ENCODE measurements at regions not wholly inside any gene's neighbourhood (a gene's known extent, or its start where the extent isn't known, plus 50 kb on each side); places are given as distances from the start of the nearest gene placed in this dataset.

- Histone ChIP-seq H3K9me3 (no peaks in the 10 kb centered on the region), H3K4me3 (no peak overlapping the region), H3K4me1 (no peaks in the 10 kb centered on the region), H3K4me2 (no peak overlapping the region), H3K27ac (no peak overlapping the region)
- no peak for FAIRE-seq
- ATAC-seq, result no peak
- CTCF ChIA-PET, result no interaction called here
- no peak for TF ChIP-seq TFCP2L1 (CRISPR knock-in tag; IDR thresholded peaks at IDR 0.05)
- no peak for TF ChIP-seq JUNB (IDR thresholded peaks at IDR 0.05)
- no peak for TF ChIP-seq FOSL2 (IDR thresholded peaks at IDR 0.05)
- TF ChIP-seq FOSL2 (CRISPR knock-in tag; IDR thresholded peaks at IDR 0.05), result no peak
- TF ChIP-seq CHD2 (IDR thresholded peaks at IDR 0.05; ENCODE audit: low read length, partially characterized antibody), result no peak
- no peak for TF ChIP-seq BCL3 (IDR thresholded peaks at IDR 0.05)
- no peak for TF ChIP-seq HOXB5 (CRISPR knock-in tag; IDR thresholded peaks at IDR 0.05)
- no peak for TF ChIP-seq EP300 (IDR thresholded peaks at IDR 0.05)
- TF ChIP-seq ELK1 (IDR thresholded peaks at IDR 0.05; ENCODE audit: low read depth, low read length), result no peak
- TF ChIP-seq HOXA7 (CRISPR knock-in tag; IDR thresholded peaks at IDR 0.05), result no peak
- TF ChIP-seq, protein P1, sequence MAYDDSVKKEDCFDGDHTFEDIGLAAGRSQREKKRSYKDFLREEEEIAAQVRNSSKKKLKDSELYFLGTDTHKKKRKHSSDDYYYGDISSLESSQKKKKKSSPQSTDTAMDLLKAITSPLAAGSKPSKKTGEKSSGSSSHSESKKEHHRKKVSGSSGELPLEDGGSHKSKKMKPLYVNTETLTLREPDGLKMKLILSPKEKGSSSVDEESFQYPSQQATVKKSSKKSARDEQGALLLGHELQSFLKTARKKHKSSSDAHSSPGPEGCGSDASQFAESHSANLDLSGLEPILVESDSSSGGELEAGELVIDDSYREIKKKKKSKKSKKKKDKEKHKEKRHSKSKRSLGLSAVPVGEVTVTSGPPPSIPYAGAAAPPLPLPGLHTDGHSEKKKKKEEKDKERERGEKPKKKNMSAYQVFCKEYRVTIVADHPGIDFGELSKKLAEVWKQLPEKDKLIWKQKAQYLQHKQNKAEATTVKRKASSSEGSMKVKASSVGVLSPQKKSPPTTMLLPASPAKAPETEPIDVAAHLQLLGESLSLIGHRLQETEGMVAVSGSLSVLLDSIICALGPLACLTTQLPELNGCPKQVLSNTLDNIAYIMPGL (CRISPR knock-in tag; IDR thresholded peaks at IDR 0.05; ENCODE audit: borderline replicate concordance), result no peak
- no peak for TF ChIP-seq NPAS2 (CRISPR knock-in tag; IDR thresholded peaks at IDR 0.05; ENCODE audit: borderline replicate concordance)
- no peak for TF ChIP-seq FOSB (CRISPR knock-in tag; IDR thresholded peaks at IDR 0.05)
- POLR2A ChIA-PET, result no interaction called here
- no peak for DNase-seq (ENCODE audit: low read depth in 1 of 2, low spot score in 1 of 2)
- WGBS (ENCODE audit: missing lambda C conversion rate), result 16% methylated on average over 3 of the region's 3 CpGs
Observed at GRCh38 chr5:121783700-121784099, 68.0 kb upstream of the FTMT start.

DNA sequence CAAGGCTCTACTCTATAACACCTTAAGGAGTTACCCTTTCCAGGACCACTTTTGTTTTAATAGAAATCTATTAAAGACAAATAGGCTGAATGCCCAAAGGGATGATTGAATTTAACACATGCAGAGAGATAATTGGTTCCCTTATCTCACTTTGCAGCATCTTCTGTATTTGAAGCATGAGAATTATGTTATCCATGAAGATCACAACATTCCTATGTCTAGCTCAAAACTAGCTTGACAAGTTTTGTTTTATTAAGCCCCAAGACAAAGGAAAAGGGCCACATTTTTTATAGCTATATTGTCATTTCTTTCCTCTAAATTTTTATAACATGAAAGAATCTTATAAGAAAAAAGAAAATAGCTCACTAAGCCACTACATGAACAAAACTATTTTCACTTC is 57.9 kb upstream of the FTMT start:
- no peak for ATAC-seq
- H3K9me3 ChIP-seq, result no peaks in the 10 kb centered on the region
- POLR2A ChIA-PET, result no interaction called here
- no peak for DNase-seq (ENCODE audit: low read depth in 1 of 2, low spot score in 1 of 2)
- no peak overlapping the region for H3K4me2 ChIP-seq
- no peak for TF ChIP-seq SMC3 (IDR thresholded peaks at IDR 0.05)
- TF ChIP-seq NR3C1 (IDR thresholded peaks at IDR 0.05), result no peak
- TF ChIP-seq TP53 (CRISPR knock-in tag; IDR thresholded peaks at IDR 0.05), result no peak
- no peak for TF ChIP-seq FOSB (CRISPR knock-in tag; IDR thresholded peaks at IDR 0.05)
- no peak for TF ChIP-seq NPAS2 (CRISPR knock-in tag; IDR thresholded peaks at IDR 0.05; ENCODE audit: borderline replicate concordance)
- no peak for TF ChIP-seq CHD4 (IDR thresholded peaks at IDR 0.05; ENCODE audit: borderline replicate concordance)
- no peak for TF ChIP-seq CBX2 (IDR thresholded peaks at IDR 0.05; ENCODE audit: borderline replicate concordance, low read depth)
- no peak for TF ChIP-seq FOXS1 (CRISPR knock-in tag; IDR thresholded peaks at IDR 0.05)
- no peak for TF ChIP-seq POLR2AphosphoS2 (conservative IDR thresholded peaks at IDR 0.05; ENCODE audit: low read length)
- no peak for TF ChIP-seq RCOR1 (IDR thresholded peaks at IDR 0.05; ENCODE audit: low read depth, low read length)
- no peak for TF ChIP-seq PBX3 (IDR thresholded peaks at IDR 0.05)
- TF ChIP-seq MYC (IDR thresholded peaks at IDR 0.05; ENCODE audit: borderline replicate concordance, low read length), result no peak
- TF ChIP-seq MAFK (IDR thresholded peaks at IDR 0.05; ENCODE audit: partially characterized antibody), result no peak
- CTCF ChIA-PET, result no interaction called here
- no peak overlapping the region for H3K27ac ChIP-seq
- no peak for FAIRE-seq
- no peak overlapping the region for H3K4me3 ChIP-seq
- H3K4me1 ChIP-seq, result no peaks in the 10 kb centered on the region
